DMS 273 treated with DMSO at 0.1 percent for 48 hours (cell line): ENCODE measurements at regions not wholly inside any gene's neighbourhood (a gene's known extent, or its start where the extent isn't known, plus 50 kb on each side); places are given as distances from the start of the nearest gene placed in this dataset.
"Not testable (repeated sequence)": the region's sequence is repeated elsewhere in the genome, so short reads cannot be mapped to it uniquely, and the experiment has no call there.

Source experiments
- DNase-seq: peaks from one replicate; lab custom pipeline; 2025; lab: John Stamatoyannopoulos, UW

- DNase-seq: no peak
These were observed 163.6 kb upstream of the RIMS1 start for GRCh38 chr6:71722736-71723135.

GRCh38 chr6:71724456-71725125, 161.8 kb upstream of the RIMS1 start:
- no peak for DNase-seq

- no peak for DNase-seq
These were observed 161.3 kb upstream of the RIMS1 start for GRCh38 chr6:71725126-71725470.

- DNase-seq: no peak
These were observed 160.2 kb upstream of the RIMS1 start for GRCh38 chr6:71726121-71726520.

- DNase-seq: no peak
These were observed 158.6 kb upstream of the RIMS1 start for GRCh38 chr6:71727632-71728294.

GRCh38 chr6:71730284-71730683, 156.1 kb upstream of the RIMS1 start:
- no peak for DNase-seq

- no peak for DNase-seq
These were observed 152.1 kb upstream of the RIMS1 start for GRCh38 chr6:71733970-71734899.

GRCh38 chr6:71737953-71738352, 148.4 kb upstream of the RIMS1 start:
- DNase-seq: no peak

GRCh38 chr6:71745525-71745924, 140.8 kb upstream of the RIMS1 start:
- DNase-seq: no peak

- no peak for DNase-seq
These were observed 120.1 kb upstream of the RIMS1 start for GRCh38 chr6:71766146-71766760.

GRCh38 chr6:71766796-71767195, 119.6 kb upstream of the RIMS1 start:
- no peak for DNase-seq

- no peak for DNase-seq
These were observed 118.0 kb upstream of the RIMS1 start for GRCh38 chr6:71768356-71768755.

- DNase-seq: no peak
These were observed 77.5 kb upstream of the RIMS1 start for GRCh38 chr6:71808865-71809264.

GRCh38 chr6:71810880-71811279, 75.5 kb upstream of the RIMS1 start:
- no peak for DNase-seq

GRCh38 chr6:71822625-71823024, 63.7 kb upstream of the RIMS1 start:
- DNase-seq: no peak

GRCh38 chr6:71832110-71832764, 54.1 kb upstream of the RIMS1 start:
- DNase-seq: not testable (repeated sequence)
